ENCODE measurements at regions not wholly inside any gene's neighbourhood (a gene's known extent, or its start where the extent isn't known, plus 50 kb on each side); places are given as distances from the start of the nearest gene placed in this dataset.

GRCh38 chr10:129383651-129384050, 83.4 kb upstream of the MGMT start:
- no peak for TF ChIP-seq EZH2 (IDR thresholded peaks at IDR 0.05; ENCODE audit: low read length, unreplicated experiment)
- no peak for TF ChIP-seq CTCF (conservative IDR thresholded peaks at IDR 0.05; ENCODE audit: low read depth, low read length)
- no peak for TF ChIP-seq EZH2phosphoT487 (IDR thresholded peaks at IDR 0.05; ENCODE audit: borderline replicate concordance, low read length)

All from PC-3 (cell line).